ENCODE measurements at regions not wholly inside any gene's neighbourhood (a gene's known extent, or its start where the extent isn't known, plus 50 kb on each side); places are given as distances from the start of the nearest gene placed in this dataset.
A peak's percentile ranks its signal among the peaks of the same experiment; 100 is the strongest.
"Not testable (repeated sequence)": the region's sequence is repeated elsewhere in the genome, so short reads cannot be mapped to it uniquely, and the experiment has no call there.

DNA sequence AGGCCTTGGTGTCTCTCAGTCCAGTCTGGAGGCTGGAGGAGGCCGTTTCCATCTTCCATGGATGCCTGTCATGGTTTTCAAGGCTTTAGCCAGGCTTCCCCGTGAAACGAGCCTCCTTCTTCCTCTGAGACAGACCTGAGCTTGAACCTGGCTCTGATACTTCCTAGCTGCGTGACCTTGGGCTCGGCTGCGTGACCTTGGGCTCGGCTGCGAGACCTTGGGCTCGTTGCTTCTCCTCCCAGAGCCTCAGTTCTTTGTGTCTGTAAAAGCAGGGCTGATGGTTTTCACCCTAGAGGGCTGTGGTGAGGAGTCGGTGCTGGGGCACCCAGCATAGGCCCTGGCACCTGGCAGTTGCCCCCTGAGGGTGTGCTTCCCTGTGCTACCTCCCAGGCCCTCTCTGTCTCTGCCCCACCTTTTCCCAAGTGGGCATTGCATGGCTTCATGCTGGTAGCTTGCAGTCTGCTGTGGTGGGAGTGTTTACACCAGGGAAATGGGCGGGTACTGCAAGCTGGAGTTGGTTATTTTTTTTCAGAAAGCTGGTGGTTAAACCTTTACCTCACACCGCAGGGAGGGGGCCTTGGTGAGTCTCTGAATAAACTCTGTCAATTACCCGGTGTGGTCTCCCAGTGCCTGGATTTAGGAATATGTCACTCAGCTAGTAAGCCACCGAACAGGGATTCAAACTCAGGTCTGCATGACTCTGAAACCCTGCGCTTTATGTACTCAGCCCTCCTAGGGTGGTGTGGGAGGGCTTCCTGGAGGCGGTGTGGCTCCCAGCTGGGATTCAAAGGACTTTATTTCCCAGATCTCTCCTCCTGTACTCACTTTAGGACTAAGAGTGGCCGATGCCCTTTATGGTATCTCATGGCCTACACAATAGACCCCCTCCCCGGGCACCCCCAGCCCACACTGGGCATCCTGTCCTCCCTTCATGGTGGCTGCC is 129.0 kb upstream of the CIBAR2 start:
- DNase-seq = no peak

DNA sequence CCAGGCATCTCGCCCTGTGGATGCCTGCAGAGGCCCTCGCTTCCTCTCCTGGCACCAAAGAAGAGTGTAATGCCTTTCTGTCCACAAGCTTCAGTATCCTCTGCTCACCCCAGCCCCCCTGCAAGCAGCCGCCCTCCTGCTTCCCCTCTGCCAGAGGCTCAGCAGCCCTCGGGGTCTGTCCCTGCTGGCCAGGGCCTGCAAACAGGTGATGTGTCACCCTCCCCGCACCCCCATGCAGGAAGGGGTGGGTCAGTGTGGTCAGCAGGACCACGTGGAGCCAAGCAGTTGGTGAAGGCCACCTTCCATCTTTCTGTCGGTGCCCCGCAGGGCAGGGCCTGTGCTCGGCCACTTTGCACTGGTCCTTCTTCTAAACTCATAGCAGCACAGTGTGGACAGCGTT is 129.9 kb upstream of the CIBAR2 start:
- DNase-seq = no peak

DNA sequence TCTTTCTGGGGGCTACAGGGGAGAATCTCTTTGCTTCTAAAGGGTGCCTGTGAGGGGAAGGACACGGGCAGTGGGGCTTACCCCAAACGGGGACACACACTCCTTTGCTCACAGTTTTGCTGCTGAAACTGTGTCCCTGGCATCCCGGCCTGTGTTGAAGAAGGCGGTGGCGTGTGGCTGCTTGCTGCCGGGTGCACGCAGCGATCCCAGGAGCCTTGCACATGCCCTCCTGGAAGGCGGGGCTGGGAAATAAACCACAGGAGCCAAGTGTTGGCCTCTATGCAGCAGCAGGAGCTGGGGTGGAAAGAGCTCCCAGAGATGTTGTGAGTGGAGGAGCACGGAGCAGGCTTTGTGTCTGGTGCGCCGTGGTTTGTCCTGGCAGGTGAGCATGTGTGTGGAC is 131.0 kb upstream of the CIBAR2 start:
- DNase-seq = no peak

DNA sequence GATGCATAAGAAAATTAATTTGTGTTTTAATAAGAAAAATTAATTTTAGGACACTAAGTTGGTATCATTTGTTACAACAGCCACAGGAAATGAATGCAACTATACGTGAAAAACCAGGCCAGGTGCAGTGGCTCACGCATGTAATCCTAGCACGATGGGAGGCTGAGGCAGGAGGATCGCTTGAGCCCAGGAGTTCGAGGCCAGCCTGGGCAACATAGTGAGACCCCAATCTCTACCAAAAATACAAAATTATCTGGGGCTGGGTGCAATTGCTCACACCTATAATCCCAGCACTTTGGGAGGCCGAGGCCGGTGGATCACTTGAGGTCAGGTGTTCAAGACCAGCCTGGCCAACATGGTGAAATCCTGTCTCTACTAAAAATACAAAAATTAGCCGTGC is 132.2 kb upstream of the CIBAR2 start:
- DNase-seq = not testable (repeated sequence)

DNA sequence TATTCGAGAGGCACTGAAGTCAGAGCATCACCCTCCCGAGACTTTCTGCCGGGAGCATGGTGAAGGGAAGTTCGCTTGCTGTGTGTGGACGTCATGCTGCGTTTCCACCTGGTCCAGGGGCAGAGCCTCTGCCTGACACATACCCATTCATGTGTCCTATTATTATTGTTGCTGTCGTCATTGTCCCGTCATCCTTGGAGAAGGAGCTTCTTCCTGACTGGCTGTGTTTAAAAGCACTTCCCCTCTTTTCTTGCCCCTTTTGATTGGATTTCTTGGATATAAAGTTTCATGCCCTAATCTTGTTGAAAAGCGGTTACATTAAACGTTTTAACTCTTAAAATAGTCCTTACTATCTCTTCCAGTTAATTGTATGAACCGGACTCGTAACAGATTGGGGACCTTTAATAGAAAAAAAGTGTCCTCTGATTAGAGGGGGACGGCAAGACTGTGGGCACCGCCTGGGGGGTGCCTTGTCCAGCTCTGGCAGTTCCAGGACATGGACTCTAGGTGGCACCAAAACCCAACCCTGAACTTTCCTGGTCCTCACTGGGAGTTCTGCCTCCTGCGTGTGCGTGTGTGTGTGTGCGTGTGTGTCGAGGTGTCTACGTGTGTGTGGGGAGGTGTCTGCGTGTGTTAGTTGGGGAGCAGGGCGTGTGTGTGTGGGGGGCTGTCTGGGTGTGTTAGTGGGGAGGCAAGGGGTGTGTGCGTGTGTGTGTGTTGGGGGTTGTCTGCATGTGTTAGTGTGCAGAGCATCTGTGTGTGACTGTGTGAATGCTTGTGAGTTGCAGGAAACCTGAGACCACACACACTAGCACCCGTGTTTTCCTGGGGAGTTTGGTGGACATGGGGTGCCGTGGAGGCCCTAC is 133.3 kb upstream of the CIBAR2 start:
- DNase-seq = peak; percentile 60

DNA sequence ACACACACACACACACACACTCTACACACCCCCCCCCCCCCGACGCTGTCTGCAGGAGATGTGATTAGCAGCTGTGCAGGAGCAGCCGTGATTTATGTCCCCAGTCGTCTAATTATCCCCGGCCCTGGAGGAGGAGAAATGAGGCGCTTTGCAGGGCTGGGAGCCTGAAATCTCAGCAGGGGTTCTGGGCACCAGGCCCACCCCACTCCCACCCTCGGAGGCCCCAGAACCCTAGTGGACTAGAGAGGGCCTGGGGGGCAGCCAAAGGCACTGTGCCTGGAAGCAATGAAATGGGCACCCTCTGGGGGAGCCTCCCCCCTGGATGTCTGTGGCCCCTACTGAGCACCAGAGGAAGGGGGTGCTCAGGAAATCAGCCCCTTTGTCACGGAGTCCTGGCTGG is 134.2 kb upstream of the CIBAR2 start:
- DNase-seq = no peak

DNA sequence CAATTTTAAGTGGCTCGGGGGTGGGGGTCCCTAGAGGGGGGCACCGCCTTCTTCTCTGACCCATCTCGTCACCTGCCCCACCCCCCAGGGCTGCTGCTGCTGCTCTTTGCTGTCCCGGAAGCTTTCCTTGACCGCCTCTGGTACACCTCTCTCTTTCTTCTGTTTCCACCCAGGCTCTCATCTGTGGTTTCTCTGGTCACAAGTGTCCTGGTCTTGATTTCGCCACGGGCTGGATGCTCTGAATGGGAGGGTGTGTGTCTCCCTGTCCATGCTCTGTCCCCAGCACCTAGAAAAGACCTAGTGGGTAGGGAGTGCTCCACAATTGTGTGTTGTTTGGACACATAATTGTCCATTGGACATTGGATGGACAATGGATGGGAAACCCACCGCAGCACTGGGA is 134.7 kb upstream of the CIBAR2 start:
- DNase-seq = no peak

DNA sequence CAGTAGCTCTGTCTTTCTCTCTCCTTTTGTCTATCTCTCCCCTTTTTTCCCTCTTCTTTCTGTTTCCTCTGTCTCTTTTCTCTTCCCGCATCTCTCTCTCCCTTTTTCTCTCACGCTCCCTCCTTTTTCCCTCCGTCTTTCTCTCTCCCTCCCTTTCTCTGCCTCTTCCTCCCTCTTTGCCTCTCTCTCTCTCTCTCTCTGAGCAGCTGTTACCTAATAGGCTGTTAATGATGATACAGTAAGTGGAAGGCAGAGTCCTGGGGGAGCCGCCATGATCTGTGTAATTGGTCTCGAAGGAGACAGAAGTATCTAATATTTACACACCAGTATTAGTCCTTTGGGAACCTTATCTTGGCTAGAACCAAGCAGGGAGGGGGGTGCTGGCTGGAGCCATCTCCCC is 136.1 kb upstream of the CIBAR2 start:
- DNase-seq = no peak

DNA sequence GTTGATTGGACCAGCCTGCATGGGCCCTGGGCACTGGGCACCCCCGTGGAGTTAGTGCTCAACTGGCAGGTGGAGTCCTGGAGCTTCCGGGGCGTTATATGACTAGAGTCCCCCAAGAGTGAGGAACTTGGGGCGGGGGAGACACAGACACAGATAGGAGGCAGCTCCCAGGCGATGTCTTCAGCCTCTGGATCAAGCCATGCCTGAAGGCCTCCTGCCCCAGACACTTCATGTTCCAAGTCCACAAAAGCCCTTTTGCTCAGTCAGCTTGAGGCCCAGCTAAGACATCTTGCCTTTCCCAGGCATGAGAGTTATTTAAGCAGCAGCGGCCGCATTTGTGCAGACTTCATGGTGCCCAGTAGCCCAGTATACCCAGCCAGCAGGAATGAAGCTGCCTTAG is 136.6 kb upstream of the CIBAR2 start:
- no peak for DNase-seq

DNA sequence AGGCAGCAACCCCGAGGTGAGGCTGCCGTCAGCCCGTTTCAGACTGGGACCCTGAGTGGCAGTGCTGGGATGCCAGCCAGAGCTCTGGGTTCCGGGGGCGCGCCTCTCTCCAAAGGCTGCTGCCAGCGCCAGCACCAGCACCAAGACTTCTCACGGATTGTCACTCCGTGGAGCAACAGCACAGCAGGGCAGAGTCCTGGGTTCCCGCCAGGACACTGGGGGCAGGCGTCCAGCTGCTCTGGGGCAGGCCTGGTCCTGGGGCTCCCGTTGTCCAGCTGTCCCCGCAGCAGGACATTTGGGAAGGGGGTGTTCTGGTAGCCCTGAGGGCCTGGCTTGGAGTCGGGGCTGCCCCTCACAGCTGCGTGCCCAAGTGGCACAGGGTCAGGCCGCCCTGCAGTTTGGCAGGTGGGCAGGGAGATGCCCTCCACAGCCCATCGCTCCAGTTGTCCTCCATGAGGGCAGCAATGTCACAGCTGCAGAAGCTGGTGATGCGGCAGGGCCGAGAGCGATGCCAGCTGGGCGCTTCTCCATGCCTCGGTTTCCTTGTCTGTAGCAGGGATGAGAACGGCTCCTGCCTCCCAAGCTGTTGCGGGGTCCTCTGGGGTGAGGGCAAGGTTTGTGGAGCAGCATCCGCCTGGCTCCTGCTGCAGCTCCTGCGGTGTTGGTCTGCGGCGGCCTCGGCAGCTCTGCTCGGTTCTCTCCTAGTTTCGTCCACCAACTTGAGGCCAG is 137.3 kb upstream of the CIBAR2 start:
- DNase-seq = no peak

DNA sequence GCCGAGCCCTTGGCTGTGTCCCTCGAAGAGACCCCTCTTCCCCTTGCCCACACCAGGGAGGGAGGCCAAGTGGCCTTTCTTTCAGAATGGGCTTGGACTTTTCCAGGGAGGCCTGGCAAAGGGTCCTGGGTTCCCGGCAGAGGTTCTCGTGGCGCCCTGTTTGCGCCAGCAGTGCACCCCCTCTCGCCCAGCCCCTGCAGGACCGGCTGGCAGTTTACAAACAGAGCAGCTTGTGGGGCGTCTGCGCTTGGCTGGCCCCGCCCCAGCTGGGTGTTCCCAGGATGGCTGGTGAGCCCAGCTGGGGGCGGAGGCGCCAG is 137.8 kb upstream of the CIBAR2 start:
- no peak for DNase-seq

DNA sequence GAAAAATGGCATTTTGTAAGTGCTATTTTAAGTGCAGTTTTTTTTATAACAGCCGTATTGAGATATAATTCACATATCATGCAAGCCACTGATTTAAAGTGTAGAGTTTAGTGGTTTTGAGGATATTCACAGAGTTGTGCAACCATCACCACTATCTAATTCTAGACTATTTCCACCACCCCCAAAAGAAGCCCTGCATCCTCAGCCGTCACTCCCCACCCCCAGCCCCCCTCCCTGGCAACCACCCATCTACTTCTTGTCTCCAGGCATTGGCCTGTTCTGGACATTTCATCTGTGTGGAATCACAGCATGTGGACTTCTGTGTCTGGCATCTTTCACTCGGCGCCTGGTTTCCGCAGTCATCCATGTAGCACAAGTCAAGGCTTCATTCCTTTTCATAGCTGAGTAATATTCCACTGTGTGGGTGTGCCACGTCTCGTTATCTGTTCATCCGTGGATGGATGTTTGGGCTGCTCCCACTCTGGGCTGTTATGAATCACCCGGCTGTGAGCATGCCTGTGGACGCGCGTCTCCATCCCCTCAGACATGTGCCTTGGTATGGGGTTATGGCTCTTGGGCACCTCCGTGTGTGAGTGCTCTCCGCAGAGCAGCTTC is 138.4 kb upstream of the CIBAR2 start:
- no peak for DNase-seq

DNA sequence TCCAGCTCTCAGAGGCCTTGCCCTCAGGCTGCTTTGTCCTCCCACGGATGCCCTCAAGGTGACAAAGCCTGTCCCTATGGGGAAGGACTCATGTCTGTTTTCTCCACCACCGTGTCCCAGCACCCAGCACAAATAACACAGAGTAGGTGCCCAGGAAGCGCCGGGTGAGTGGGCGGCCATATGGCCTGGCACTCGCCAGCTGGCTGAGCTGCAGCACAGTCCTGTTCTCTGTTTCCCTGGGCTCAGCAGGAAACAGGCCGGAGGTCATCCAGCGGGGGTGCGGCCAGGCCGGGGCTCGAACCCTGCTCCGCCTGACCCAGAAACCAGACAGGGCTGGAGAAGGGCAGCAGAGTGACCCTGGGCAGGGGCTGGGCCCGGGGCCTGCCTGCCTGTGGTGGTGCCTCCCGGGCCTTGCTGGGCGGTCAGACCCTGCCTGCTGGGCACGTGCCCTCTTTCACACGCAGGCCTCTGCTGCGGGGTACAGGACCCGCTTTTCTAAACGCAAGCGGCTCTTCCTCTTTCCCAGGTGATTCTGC is 139.0 kb upstream of the CIBAR2 start:
- DNase-seq = no peak

DNA sequence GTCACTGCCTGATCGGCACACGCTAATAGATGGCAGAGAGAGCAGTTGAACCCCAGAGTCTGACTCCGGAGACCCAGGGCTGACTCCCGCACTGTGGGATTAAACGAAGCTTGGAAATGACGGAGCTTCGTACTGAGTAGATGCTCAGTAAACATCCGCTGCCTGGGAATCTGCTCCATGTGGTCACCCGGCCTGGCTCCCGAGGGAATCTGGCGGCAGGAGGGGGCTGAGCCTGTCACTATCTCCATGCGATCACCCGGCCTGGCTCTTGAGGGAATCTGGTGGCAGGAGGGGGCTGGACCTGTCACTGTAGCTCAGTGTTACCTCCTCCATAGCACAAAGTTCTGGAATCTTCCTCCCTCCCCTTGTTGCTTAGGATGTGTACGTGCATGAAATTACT is 139.7 kb upstream of the CIBAR2 start:
- DNase-seq = no peak

DNA sequence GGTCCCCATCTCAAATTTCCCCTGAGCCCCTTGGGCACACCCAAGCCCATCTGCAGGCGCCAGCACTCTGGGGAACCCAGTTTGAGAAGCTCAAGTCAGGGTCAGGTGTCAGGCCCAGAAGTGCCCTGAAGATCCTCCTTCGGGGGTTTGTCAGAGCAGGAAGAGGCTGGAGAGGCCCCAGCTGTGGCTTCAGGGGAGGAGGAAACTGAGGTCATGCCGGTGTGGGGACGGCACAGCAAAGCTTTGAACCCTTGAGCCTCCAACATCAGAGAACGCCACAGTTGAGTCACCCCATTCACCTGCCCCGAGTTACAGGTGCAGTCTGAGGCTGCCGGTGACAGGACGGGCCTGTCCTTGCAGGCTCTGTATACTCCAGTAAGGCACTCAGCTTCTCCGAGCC is 140.2 kb upstream of the CIBAR2 start:
- no peak for DNase-seq

DNA sequence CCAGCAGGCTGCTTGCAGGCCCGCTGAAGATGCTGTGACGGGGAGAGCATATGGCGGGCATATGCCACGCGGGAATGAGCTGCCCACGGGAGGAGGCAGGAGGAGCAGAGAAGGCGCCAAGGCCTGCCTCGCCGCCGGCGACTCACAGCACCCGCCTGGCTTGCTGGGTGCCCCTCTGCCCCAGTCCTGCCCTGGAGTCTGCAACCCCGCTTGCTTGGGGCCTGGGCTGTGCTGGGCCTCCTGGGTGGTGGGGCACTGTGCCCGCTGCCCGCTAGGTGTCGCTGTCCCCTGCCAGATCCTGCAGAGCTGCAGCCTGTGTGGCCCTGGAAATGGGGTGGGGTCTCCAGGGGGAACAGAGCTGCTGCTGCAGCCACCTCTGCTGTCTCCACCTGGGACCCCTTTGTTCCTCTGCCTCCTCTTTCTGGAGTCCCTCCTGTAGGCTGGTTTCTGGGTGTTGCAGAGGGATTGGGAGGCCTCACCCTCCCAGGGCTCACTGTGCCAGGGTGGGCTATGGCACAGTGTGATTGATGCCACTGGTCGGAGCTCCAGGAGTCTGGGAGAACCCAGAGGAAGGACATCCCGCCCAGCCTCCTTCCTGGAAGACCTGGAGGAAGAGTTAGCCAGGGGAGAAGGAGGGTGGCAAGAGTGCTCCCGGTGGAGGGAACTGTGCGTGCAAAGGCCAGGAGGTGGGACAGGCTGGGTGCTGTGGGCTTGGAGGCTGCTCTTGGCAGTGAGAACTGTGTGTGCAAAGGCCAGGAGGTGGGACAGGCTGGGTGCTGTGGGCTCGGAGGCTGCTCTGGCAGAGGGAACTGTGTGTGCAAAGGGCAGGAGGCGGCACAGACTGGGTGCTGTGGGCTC is 141.0 kb upstream of the CIBAR2 start:
- peak; percentile 67 for DNase-seq

DNA sequence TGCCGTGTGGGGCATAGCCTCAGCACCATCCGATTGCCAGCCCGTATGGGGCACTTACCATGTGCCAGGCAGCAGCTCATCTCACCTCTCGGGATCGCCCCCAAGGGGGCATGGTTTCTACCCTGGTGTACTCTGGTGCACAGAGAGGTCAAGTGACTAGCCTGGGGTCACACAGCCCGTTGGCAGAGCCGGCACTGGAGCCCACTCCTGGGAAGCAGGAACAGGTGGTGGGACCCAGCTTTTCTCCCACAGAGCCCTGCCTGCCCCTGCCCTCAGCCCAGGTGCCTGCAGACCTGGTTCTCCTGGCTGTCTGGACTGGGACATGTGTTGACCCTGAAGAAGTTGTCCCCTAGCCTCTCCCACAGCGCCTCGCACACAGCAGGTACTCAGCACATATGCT is 141.8 kb upstream of the CIBAR2 start:
- DNase-seq = no peak

DNA sequence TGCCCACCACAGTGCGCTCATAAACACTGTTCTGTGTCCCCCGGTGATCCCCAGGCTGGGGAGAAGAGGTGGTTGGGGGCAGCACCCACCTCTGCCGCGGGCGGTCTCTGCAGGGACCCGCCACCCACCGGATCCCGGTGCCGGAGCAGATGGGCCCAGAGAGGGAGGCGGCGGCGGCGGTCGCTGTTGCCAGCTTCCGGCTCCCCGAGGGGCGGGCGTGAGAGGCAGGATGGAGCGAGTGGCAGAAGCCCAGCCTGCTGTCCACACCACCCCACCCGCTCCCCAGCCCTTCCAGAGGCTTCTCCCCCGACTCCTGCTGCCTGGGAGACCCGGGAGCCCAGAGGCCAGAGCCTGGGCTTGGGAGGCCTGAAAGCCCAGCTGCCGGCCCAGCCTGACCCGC is 142.6 kb upstream of the CIBAR2 start:
- DNase-seq = no peak

DNA sequence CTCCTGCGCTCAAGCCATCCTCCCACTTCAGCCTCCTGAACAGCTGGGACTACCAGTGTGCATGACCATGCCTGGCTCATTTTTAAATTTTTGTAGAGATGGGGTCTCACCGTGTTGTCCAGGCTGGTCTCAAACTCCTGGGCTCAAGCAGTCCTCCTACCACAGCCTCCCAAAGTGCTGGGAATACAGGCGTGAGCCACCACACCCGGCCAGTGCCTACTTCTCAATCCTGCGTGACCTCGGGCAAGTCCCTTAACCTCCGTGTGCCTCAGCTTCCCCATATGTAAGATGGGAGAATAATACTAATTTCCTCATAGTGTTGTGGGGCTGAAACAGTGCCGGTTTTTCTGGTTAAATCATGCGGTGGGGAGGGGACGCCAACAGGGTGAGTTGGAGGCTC is 143.5 kb upstream of the CIBAR2 start:
- no peak for DNase-seq

DNA sequence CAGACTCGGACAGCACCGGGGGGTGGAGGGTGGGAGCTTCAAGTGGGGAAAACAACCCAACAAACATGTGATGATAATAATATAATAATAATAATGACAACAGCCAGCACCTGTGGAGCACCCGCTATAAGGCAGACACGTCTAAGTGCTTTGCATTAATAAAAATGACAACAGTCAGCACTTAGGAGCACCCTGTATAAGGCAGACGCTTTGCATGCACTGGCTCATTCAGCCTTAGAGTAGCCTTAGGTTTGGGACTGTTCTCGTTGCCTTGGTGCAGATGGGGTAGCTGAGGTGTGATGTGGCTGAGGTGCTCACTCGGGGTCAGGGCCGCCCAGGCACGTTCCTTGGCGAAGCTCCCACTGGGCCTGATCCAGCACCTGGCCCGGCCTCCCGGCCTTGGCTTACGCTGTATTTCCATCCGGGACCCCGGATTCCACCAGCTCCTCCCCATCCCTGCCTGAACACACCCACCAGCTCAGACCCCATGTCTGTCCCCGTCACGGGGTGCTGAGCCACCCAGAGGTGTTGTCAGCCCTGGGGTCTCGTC is 144.0 kb upstream of the CIBAR2 start:
- no peak for DNase-seq

DNA sequence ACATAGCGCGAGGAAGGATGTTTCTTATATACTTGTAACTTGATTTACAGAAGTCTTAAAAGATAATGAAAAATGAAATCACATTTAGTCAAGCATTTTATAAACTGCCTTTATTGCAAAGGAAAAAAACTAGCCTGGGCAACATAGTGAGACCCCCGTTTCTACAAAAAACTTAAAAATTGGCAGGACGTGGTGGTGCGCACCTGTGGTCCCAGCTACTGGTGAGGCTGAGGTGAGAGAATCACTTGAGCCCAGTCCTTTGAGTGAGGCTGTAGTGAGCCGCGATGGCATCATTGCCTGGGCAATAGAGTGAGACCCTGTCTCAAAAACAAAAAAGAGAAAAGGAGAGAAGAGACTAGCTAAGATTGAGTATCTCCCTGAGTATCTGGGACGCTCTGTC is 145.2 kb upstream of the CIBAR2 start:
- no peak for DNase-seq

All from CD4-positive, alpha-beta T cell treated with Interleukin-6 for 4 hours (primary cell).